ENCODE measurements at regions not wholly inside any gene's neighbourhood (a gene's known extent, or its start where the extent isn't known, plus 50 kb on each side); places are given as distances from the start of the nearest gene placed in this dataset.

DNA sequence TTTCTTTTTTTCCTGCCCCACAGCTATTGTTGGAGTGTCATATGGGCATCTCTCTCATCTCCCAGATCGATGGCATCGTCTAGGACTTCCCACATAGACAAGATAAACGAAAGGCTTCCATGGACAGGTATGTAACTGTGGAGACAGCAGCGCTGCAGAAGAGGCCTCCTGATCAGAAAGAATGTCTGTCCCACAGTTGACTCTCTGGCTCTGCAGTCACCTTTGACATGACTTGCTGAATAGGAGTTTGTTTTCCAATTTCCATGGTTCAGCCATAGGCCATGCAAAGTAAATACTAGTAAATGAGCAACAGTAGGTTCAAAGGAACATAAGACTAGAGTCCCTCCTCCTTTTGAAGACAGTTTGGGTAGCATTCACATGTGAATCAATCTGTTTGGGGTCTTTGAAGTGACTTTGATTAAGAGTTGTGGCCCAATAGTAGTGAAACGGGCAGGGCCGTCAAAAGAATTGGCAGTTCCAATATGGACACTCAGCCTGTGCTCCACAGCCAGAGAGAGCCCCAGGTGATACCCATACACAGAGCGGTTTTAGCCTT lies 134.7 kb upstream of the IFNGR1 start:
- DNase-seq (ENCODE audit: low read depth, low spot score) = no peak

DNA sequence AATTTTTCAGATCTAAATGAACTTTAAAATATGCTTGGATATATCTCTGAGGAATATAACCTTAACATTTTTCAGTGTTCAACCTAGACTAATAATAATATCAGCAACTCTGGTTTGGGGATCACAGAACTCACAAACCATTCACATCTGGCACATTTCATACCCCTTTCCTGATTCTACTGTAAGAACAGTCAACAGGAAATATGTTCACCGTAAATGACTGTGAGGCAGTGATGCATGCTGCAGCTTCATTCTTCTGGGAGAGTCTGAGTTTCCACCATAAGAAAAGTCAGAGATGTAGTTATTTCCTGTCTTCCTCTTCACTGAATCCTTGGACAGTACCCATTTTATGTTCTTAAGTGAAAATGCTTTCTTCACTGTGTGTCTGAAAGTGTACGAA lies 134.2 kb upstream of the IFNGR1 start:
- no peak for DNase-seq (ENCODE audit: low read depth, low spot score)

DNA sequence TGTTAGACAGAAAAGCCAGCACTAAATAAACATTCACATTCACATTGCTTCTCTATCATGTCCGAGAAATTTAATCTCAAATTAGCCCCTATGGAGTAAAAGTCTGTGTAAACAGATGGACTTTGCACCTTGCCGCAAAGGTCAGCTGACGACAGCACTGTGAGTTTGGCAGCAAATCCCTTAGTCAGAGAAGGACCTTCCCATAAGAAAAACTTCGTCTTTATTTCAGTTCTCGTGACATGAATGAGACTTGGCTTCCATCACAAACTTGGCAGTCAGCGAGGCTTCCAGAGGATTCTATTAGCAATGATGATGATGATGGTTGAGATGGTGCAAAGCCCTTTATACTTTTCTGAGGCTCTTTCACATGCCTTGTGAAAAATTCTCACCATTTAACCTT lies 133.7 kb upstream of the IFNGR1 start:
- no peak for DNase-seq (ENCODE audit: low read depth, low spot score)

DNA sequence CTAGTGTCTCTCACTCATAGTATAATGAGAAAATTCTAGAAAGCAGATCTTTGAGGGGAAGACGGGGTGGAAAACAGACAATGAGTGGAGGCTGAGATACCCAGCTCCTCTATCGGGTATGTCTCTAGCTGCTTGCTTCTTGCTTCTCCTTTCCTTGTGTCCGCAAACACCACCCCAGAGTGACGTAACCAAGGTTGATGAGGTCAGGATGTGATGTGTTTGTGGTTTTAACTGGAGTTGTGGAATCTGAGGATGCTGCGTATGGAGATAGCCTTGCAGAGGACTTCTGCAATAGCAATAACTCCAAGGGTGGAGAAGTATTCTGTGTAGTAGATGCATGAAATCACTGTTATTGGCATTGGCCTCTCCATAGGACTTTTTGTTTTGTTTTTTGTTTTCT lies 132.7 kb upstream of the IFNGR1 start:
- no peak for DNase-seq (ENCODE audit: low read depth, low spot score)

DNA sequence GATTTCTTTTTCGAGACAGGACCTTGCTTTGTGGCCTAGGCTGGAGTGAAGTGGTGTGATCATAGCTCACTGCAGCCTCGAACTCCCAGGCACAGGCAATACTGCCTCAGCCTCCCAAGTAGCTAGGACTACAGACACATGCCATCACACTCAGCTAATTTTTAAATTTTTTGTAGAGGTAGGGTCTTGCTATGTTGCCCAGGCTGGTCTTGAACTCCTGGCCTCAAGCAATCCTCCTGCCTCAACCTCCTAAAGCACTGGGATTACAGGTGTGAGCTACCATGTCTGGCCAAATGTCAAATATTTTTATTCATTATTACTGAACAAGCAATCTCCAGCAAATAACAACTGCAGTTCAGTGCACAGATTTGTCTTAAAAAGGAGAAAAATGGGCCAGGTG lies 131.7 kb upstream of the IFNGR1 start:
- DNase-seq (ENCODE audit: low read depth, low spot score) = no peak

DNA sequence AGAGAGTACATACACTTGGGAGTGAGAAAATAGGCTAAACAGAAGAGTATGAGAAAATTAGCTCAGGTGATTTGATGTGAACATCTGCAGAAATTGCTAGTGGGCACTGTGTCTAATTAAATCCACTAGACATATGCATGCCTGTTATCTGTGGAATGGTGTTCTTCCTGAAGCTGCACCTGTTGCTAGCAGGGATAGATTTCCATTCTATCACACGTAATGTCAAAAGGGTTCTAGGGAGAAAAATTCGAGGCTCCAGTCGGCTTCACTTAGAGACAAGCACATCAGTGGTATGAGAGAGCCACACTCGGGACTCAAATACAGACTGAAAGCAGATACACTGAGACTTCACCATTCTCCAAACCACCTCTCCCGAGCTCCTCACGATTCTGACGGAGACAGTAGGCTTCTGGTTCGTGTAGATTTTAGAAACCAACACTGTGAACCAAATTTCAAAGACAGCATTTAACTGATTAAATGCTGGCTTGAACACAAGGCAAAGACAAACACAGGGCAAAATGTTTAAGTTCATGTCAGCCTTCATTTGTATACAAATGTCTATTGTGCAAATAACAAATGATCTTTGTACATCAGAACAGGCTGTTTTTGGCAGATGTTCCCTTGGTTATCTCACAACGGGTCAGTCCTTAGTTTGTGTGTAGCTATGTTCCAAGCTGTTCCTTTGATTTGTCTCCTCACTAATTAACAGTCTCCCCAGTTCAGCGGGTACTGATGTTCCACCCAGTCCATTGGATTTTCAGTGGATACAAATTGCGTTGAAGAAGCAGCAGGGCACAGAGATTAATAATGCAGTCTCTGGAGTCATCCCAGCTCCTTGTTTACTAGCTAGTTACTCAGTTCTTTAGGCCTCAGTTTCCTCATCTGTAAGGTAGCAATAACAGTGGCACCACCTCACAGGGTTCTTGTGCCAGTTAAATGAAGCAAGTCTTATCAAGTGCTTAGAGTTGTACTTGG lies 131.0 kb upstream of the IFNGR1 start:
- no peak for DNase-seq (ENCODE audit: low read depth, low spot score)

DNA sequence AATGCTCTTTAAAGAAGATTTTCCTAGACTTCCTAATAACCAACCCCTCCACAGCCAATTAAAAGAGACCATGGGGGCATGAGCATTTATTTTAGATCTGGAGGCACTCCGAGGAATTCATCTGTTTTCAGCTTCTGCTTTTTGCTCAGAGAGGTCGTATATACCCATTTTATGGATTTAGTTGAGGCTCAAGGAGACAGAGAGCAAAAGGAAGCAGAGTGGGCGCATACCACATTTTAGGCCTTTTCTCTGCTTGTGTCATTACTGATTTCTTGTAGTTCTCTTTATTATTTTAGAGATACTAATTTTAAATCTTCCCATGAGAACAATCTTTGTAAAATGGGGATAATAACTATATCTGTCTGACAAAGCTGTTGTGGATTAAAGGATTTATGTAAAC lies 129.6 kb upstream of the IFNGR1 start:
- no peak for DNase-seq (ENCODE audit: low read depth, low spot score)

DNA sequence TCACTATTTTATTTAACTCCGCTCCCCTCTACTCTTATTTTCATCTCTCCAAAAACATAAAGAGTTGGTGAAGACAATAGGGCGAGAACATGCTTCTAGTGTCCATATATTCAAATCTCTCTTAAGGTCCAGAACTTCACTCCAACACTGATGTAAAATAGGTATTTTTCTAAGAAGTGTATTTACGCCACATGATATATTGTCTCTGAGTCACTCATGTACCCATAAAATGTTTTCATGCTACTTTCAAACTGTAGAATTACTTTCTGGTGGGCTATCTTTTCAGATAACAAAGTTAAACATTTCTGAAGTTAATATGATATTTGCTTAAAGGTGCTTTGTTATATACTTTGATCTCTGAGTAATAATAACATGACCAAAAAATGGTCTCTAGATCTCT lies 124.1 kb upstream of the IFNGR1 start:
- DNase-seq (ENCODE audit: low read depth, low spot score) = no peak

DNA sequence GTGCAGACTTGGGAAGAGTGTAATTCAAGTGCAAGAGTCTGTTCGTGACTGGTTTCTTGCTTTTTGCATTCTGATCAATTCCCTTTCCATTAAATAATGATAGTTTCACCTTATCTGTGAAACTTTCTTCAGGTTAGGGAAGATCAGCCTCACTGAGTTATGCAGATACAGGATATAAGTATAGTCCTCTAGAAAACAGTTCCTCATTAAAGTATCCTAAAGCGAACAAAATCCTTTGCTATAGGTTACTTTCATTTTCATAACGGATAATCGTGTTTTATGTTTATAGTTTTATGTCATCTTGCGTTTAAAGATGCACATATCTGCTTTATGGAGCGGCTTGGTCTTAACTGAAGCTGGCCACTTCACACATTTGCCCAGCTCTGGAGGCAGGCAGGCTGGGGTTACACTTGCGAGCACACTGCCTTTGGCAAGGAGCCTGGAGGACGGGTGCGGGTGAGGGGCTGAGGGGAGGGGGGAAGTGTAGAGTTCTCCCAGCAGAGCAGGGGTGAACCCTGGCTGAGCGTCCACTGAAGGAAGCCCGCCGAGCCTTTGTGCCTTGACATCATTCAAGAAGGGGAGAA lies 123.5 kb upstream of the IFNGR1 start:
- DNase-seq (ENCODE audit: low read depth, low spot score) = no peak

DNA sequence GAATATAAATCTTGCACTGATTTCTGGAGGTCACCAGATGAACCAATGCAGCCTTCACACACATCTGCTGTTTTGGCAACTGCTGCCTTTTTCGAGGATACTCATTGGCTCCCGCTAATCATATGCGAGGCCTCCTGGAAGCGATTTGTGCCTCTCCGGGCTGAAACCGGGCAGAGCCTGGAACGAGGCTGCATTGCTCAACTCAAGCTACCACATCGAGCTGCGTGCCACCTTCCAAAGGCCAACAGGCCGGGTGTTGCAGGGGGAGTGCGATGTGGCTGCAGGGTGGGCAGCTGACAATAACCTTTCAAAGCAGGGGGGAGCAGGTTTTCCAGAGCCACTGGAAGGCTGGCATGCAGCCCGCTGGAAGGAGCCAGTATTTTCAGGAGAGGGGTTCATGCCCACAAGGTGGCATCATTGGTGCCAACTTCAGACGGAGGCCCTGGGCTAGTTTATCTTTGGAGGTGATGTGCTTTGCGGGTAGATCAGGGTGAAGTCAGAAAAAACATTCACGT lies 122.6 kb upstream of the IFNGR1 start:
- peak; percentile 36 for DNase-seq (ENCODE audit: low read depth, low spot score)

DNA sequence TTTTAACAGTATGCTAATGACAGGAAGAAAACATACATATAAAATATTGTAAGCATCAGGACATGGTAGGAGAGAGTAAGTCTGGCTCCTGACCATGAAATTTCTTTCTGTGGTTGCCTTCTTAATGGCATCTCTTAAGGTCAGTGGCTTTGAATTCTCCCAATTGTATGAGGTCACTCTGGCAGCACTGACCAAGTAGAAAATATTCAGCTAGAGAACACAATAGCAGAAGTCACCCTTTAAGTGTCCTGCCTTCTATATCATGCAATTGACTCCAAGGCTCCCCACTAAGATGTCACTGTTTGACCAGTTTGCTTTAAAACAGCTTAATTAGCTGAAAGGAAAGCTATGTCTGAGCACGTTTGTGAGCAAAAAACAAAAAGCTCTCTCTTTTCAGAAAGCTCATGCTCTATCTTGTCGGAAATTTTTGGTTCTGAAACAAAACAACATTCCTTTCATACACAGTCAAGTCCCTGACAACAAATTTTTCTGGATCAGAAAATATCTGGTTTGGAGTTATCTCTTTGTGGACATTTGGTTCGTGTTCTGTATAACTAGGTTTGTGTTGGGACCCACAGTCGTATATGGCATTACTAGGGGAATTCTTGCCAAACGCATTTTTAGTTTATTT lies 120.9 kb upstream of the IFNGR1 start:
- DNase-seq (ENCODE audit: low read depth, low spot score) = peak; percentile 29

DNA sequence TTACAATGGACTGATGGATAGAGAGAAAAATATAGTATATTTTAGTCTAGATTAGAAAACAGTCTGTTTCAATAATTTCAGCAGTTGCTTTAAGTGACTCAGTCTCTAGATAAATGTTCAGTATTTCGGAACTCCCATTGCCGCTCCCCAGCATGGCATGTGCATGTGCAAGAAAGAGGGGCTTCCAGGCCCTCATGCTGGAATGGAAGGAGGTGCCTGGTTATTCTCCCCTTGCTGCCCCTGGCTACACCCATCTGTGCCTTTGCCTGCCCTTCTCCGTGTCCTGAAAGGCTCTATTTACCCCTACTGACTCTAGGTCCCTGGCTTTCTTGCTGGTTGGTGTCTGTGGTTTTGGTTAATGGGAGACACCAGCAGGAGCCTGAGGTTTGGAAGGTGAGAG lies 115.7 kb upstream of the IFNGR1 start:
- no peak for DNase-seq (ENCODE audit: low read depth, low spot score)

DNA sequence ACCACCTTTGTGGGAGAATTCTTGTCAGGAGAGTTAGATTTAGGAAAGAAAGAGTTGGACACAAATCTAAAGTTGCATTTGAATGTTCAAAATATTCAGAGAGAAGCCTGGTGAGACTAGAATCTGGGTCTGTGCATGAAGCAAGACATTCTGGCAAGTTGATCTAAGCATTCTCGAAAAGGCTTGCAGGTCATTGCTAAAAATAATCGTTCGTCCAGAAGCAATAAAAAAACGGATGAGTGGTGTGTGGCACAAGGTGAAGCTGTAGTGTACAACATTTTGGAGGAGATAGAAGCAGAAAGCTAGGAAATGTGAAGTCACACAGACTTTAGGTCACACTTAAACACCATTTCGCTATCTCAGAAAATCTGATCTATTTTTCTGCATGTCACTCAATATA lies 114.9 kb upstream of the IFNGR1 start:
- no peak for DNase-seq (ENCODE audit: low read depth, low spot score)

DNA sequence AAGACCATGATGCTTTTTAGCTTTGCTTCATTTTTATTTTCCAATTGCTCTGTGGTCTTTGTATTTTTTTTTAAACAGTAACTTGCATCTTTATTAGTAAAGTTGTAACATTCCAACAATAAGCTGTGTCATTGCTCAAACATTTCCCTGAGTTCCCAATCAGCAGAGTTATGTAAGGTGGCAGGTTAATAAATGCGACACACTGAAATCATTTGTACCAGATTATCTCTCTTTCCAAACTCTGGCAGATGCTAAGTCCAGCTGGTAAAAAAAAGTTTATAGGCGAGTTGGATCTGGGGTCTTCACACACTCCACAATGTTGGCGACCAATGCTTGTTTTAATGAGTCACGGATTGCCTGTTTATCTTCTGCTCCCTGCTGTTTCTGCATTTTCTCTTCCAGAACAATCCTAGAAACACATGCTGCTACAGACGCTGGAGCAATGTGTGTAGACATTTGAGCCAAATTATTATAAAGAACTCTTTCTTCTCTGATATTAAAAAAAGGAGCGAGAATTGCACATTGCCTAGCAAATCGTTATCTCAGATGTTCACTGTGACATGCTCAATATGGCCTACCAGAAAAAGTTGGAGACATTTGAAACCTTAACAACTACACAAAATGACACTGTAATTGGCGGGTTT lies 113.6 kb upstream of the IFNGR1 start:
- peak; percentile 47 for DNase-seq (ENCODE audit: low read depth, low spot score)

DNA sequence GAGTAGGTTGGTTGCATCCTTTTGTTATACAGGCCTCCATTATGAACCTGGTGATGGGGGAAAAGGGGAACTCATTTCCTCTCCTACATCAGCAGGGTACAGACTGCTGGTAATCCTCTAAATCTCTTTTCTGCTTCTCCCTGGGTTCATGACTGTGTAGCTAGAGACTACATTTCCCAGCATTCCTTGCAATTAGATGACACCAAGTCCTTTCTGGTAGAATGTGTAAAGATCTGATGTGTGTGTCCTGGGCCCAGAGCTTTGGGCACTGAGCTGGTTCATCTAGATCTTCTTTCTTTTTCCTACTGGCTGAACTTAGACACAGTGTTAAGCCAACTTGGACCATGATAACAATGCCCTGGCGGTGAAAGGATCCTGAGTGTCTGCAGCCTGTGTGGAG lies 104.7 kb upstream of the IFNGR1 start:
- DNase-seq (ENCODE audit: low read depth, low spot score) = no peak

DNA sequence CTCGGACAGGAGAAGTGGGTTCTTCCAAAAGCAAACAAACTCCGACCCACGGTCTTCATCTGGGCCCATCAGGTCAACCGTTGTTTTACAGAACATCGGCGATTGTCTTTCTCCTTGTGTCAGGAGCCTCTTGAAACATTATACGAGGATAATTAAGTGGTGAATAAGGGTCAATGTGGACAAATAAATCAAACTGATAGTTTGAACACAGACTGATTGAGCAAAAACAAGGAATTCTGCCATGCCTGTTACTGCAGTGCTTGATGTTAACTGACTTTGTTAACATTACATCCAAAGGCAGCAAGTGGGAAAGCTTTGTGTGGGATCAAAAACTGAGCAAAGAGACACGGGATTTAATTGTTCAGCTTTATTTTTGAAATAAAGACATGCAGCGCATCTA lies 101.1 kb upstream of the IFNGR1 start:
- no peak for DNase-seq (ENCODE audit: low read depth, low spot score)

DNA sequence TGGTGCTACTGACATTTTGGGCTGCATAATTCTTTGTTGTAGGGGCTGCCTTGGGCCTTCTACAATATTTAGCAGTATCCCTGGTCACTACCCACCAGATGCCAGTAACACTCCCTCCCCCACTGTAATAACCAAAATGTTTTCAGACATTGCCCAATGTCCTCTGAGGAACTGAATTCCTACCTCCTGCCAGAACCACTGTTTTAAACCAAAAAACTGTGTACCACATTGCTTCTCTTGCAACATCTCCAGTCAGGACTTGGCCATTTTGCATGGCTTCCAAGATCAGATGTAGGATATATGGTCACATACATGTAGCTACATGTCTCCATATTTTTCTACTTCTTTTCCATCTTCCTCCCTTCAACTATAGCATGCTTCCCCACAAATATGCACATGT lies 97.4 kb upstream of the IFNGR1 start:
- DNase-seq (ENCODE audit: low read depth, low spot score) = no peak

DNA sequence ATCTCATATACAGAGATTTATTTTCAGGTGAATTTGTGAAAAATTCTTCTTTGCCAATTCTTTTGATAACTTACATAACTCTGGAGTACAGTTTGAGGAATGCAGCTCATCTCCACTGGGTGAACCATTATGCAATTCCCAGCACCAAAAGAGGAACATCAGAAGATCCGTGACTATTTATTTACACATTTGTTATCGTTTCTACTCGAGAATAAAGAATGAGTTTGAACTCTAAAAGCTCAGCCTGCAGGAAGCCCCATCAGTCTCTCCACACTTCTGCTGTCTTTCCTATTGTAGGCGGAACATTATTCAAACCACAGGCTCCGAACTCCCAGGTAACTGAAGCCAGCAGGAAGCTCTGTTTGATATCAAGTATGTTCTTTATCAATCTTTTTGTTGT lies 95.9 kb upstream of the IFNGR1 start:
- no peak for DNase-seq (ENCODE audit: low read depth, low spot score)

DNA sequence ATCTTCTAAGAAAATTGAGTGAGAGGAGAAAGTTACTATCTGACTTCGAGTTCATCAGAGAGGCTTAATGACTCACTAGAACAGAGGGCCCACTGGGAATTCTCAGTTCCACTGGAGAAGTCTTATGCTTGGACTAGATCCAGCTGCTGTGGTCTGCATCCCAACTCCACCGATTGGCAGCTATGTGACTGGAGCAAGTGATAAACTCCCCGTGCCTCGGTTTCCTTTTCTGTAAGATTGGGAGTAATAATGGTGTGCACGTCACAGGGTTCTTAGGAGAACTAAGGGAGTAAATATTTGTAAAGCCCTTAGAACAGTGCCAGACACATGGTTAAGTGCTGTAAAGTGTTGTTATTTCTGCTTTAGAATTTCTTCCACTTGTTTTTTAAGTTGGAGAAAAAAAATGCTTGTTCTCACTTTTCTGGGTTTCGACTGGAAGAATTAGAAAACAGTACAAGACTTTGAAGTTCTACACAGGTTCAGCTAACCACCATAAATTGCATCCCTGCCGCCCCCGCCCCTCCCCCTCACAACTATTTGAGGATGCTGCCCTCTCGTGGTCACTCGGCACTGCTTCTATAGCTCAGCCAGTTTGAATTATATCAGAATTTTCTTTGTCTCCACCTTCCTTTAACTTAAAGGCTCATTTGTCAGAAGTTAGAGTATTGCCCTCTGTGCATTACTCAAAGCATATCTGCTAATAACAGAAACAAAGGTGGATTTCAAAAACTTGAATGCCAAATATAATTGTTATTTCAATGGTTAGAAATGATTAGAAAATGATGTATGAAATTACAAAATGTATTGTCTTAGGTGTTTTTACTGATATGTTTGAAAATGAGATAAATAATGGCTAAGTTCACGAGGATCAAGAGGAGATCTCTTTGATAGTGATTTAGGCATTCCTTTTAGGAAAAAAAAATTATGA lies 95.0 kb upstream of the IFNGR1 start:
- peak; percentile 86 for DNase-seq (ENCODE audit: low read depth, low spot score)

DNA sequence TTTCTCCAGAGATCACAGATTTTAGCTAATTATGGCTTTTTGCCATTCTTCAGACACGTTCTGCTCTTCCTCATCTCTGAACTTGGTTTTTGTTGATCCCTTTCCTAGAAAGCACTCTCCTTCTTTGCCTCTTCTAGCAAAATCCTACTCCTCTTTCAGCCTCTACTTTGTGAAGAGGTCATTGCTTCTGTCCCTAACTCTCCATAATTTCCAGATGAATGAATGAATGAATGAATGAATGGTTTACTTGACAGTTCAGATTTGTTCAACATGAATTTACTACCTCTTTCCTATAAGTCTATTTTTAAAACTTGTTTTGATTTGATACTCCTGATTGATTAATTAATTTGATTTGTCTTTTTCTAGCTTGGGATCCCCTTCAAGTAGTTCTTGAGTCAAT lies 94.0 kb upstream of the IFNGR1 start:
- DNase-seq (ENCODE audit: low read depth, low spot score) = no peak

DNA sequence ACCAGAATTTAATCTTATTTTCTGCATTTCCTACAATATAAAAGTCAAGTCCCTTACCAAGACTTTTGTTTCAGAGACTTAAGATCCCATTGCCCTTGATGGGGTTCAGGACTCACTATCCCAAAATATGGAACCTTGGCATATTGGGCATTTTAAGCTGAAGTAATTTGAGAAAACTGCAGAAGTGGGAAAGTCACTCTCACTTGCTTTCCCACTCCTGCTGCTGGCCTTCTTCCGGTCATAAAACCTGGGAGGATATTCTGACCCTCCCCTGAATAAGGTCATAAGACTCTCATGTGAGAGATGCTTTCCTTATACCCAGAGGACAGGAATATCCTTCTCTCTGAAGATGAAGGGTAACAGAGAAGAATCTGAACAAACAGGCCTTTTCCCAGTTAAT lies 92.8 kb upstream of the IFNGR1 start:
- DNase-seq (ENCODE audit: low read depth, low spot score) = no peak

All from astrocyte of the hippocampus (primary cell).